ENCODE measurements at regions not wholly inside any gene's neighbourhood (a gene's known extent, or its start where the extent isn't known, plus 50 kb on each side); places are given as distances from the start of the nearest gene placed in this dataset.

DNA sequence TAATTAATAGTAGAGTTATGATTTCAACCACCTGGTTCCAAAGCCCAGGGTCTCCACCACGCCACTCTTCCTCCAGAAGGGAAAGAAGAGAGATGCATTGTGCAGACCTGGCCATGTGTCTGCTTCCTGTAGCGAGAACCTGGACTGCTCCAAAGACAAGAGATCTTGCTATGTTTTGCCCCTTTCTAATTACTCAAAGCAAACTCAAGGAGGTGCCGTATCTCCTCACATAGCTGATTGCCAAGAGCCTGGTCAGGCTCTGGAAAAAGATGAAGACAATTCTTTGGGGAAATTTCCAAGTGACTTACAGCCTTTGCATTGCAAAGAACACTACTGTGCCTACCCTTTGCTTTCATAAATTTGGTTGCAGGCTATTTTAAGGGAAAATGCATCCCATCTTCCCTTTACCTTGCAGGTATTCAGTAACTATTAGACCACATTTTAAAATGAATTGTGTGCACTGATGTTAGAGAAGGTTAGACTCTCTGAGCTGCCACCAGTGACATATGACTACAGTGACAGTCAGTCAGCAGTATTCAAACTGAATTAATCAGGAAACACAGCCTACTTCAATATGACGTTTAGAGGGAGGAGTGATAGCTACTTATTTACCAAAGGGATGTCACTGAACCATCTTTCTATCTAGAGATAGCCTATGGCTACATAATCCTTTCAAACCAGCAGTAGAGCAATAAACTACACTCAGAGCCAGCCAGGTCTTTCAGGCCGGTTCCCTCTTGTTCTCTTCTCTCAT is 842.1 kb upstream of the FANCL start:
- Histone ChIP-seq H3K27ac (ENCODE audit: low read length) (no peak overlapping the region), H3K9me3 (ENCODE audit: control insufficient read depth, insufficient read depth, low read depth, low read length) (no peaks in the 10 kb centered on the region), H3K36me3 (ENCODE audit: control insufficient read depth, insufficient read depth, low read length) (no peaks in the 10 kb centered on the region), H3K27me3 (ENCODE audit: control insufficient read depth, insufficient read depth, low read length) (no peaks in the 10 kb centered on the region), H3K4me3 (ENCODE audit: low read depth in 2 of 2, low read length in 2 of 2) (no peak overlapping the region), H3K4me1 (ENCODE audit: control insufficient read depth, insufficient read depth, low read length) (no peaks in the 10 kb centered on the region)
- POLR2A ChIA-PET: interaction anchor here (0.5 kb wide), 1 partner anchor 637 kb away, joined by 4 read pairs; no protein-coding TSS in a partner anchor
- in situ Hi-C loops (cut with HindIII; ENCODE audit: low pct_unique_long_range_greater_than_20kb, low sequenced_read_pairs) (no loop called here), intact Hi-C loops (cut with micrococcal nuclease; ENCODE audit: unreplicated experiment) (no loop called here)
- no TSS peak for BruUV-seq (replicated peaks)
- ATAC-seq: no peak
- CTCF ChIA-PET: no interaction called here
- DNase-seq (ENCODE audit: low read depth, low spot score): no peak
- TF ChIP-seq SIN3A (IDR thresholded peaks at IDR 0.05; ENCODE audit: borderline replicate concordance, insufficient read depth, low read depth, low read length) (no peak), POLR2AphosphoS5 (IDR thresholded peaks at IDR 0.05; ENCODE audit: low read depth, low read length) (no peak), TCF7L2 (IDR thresholded peaks at IDR 0.05; ENCODE audit: low read depth, low read length) (no peak), REST (IDR thresholded peaks at IDR 0.05; ENCODE audit: insufficient read depth in 1 of 2, low read depth in 2 of 2, low read length in 1 of 2) (no peak), CTCF (IDR thresholded peaks at IDR 0.05) (no peak)

GRCh38 chr2:59082657-59083056 is 841.5 kb upstream of the FANCL start:
- ATAC-seq: no peak
- Histone ChIP-seq H3K9me3 (ENCODE audit: control insufficient read depth, insufficient read depth, low read depth, low read length) (no peaks in the 10 kb centered on the region), H3K36me3 (ENCODE audit: control insufficient read depth, insufficient read depth, low read length) (no peaks in the 10 kb centered on the region), H3K4me3 (ENCODE audit: low read depth in 2 of 2, low read length in 2 of 2) (no peak overlapping the region), H3K4me1 (ENCODE audit: control insufficient read depth, insufficient read depth, low read length) (no peaks in the 10 kb centered on the region), H3K27ac (ENCODE audit: low read length) (no peak overlapping the region), H3K27me3 (ENCODE audit: control insufficient read depth, insufficient read depth, low read length) (no peaks in the 10 kb centered on the region)
- POLR2A ChIA-PET: interaction anchor here (0.5 kb wide), 1 partner anchor 637 kb away, joined by 4 read pairs; no protein-coding TSS in a partner anchor
- DNase-seq (ENCODE audit: low read depth, low spot score): no peak
- in situ Hi-C loops (cut with HindIII; ENCODE audit: low pct_unique_long_range_greater_than_20kb, low sequenced_read_pairs): no loop called here
- CTCF ChIA-PET: no interaction called here
- no TSS peak for BruUV-seq (replicated peaks)
- TF ChIP-seq REST (IDR thresholded peaks at IDR 0.05; ENCODE audit: insufficient read depth in 1 of 2, low read depth in 2 of 2, low read length in 1 of 2): no peak
- TF ChIP-seq SIN3A (IDR thresholded peaks at IDR 0.05; ENCODE audit: borderline replicate concordance, insufficient read depth, low read depth, low read length): no peak
- TF ChIP-seq TCF7L2 (IDR thresholded peaks at IDR 0.05; ENCODE audit: low read depth, low read length): no peak
- TF ChIP-seq POLR2AphosphoS5 (IDR thresholded peaks at IDR 0.05; ENCODE audit: low read depth, low read length): no peak
- no peak for TF ChIP-seq CTCF (IDR thresholded peaks at IDR 0.05)
- intact Hi-C loops (cut with micrococcal nuclease; ENCODE audit: unreplicated experiment): no loop called here
